ENCODE measurements at regions not wholly inside any gene's neighbourhood (a gene's known extent, or its start where the extent isn't known, plus 50 kb on each side); places are given as distances from the start of the nearest gene placed in this dataset.

DNA sequence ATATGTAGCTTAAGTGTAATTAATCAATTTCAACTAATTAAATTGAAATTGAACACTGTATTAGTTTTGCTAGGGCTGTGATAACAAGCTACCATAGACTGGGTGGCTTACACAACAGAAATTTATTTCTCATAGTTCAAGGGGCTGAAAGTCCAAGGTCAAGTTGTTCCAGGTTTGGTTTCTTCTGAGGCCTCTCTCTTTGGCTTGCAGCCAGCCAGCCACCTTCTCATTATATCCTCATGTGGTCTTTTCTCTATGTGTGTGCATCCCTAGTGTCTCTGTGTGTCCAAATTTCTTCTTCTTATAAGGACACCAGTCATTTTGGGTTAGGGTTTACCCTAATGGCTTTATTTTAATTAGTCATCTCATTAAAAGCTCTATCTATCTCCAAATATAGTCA lies 611.7 kb downstream of the UTRN start:
- TF ChIP-seq, protein P1, sequence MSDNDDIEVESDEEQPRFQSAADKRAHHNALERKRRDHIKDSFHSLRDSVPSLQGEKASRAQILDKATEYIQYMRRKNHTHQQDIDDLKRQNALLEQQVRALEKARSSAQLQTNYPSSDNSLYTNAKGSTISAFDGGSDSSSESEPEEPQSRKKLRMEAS (IDR thresholded peaks at IDR 0.05): no peak
- TF ChIP-seq CEBPB (IDR thresholded peaks at IDR 0.05) (no peak), RAD21 (IDR thresholded peaks at IDR 0.05; ENCODE audit: low read depth) (no peak), EP300 (IDR thresholded peaks at IDR 0.05; ENCODE audit: borderline replicate concordance) (no peak), TEAD4 (IDR thresholded peaks at IDR 0.05) (no peak), REST (IDR thresholded peaks at IDR 0.05; ENCODE audit: low read depth) (no peak), TCF12 (IDR thresholded peaks at IDR 0.05; ENCODE audit: low read depth) (no peak)
